Endothelial cell of umbilical vein (primary cell): ENCODE measurements at regions not wholly inside any gene's neighbourhood (a gene's known extent, or its start where the extent isn't known, plus 50 kb on each side); places are given as distances from the start of the nearest gene placed in this dataset.

Experiments
- BruUV-seq: library from RNA; stranded (reverse); fragments of 400-500 nt; replicated peaks from 2 replicates; lab custom pipeline; 2021; lab: Mats Ljungman, UMichigan
- CTCF ChIA-PET: fragments of 300-600, 350-600 bp; sonication (Branson Sonifier 250); formaldehyde crosslinking; loops from one replicate; lab custom pipeline; 2021; ENCODE audit warnings: antibody characterized with exemption, inconsistent platforms; lab: Charles Lee
- POLR2A ChIA-PET: fragments of 300-600, 350-600 bp; sonication (Branson Sonifier 250); formaldehyde crosslinking; loops from one replicate; lab custom pipeline; 2021; ENCODE audit warnings: antibody characterized with exemption, inconsistent platforms; lab: Charles Lee
- DNase-seq: peaks from one replicate; pipeline ENCODE4 v3.0.0-alpha.2; 2011; ENCODE audit warnings: low read depth, low spot score
- FAIRE-seq: peaks from 2 replicates; lab custom pipeline; 2011; peaks lifted over from hg19 to GRCh38; lab: Jason Lieb, UNC
- H2AFZ ChIP-seq: 2 replicates; pipeline ENCODE4 v1.6.0; 2012; ENCODE audit warnings: low read depth, low read length, control low read depth, inconsistent platforms
- H3K27ac ChIP-seq: 2 replicates; pipeline ENCODE4 v1.5.1; 2011; ENCODE audit warnings: low read depth, mild to moderate bottlenecking, control low read depth, low read length, moderate library complexity; ENCODE audit not compliant: insufficient read depth
- H3K27me3 ChIP-seq, 2 experiments: 2 replicates each; pipeline versions ENCODE4 v1.6.0 to v1.6.1; 2011; ENCODE audit warnings: low read length in 2 of 2, mixed read lengths in 1 of 2; ENCODE audit not compliant: control insufficient read depth in 2 of 2, insufficient read depth in 2 of 2
- H3K36me3 ChIP-seq, 2 experiments: 2 replicates in 1 of 2; 3 replicates in 1 of 2; pipeline ENCODE4 v1.5.1; 2011; ENCODE audit warnings: low read length in 2 of 2, mild to moderate bottlenecking in 1 of 2, moderate library complexity in 1 of 2; ENCODE audit not compliant: control insufficient read depth in 2 of 2, insufficient read depth in 2 of 2; ENCODE audit errors: extremely low read depth in 1 of 2
- H3K4me1 ChIP-seq: 3 replicates; pipeline ENCODE4 v1.5.1; 2011; ENCODE audit warnings: mild to moderate bottlenecking, low read length; ENCODE audit not compliant: control insufficient read depth, insufficient read depth; ENCODE audit errors: extremely low read depth
- H3K4me2 ChIP-seq: 2 replicates; pipeline ENCODE4 v1.6.1; 2011; ENCODE audit warnings: low read length, control low read depth, mixed read lengths; ENCODE audit not compliant: insufficient read depth
- H3K4me3 ChIP-seq, 3 experiments: fragments of 200-600 bp in 1 of 3; sonication (generic), shearing (Covaris generic) in 1 of 3; replicated peaks in 1 of 3; 2 replicates each; pipeline ENCODE4 v1.5.1; 2011 to 2016; ENCODE audit warnings: control low read depth in 3 of 3, low read length in 3 of 3, mild to moderate bottlenecking in 2 of 3, inconsistent platforms in 1 of 3, low read depth in 1 of 3, moderate library complexity in 1 of 3; ENCODE audit not compliant: insufficient read depth in 1 of 3
- H3K79me2 ChIP-seq: 2 replicates; pipeline ENCODE4 v1.6.0; 2012; ENCODE audit warnings: low read length, inconsistent platforms; ENCODE audit not compliant: control insufficient read depth, insufficient read depth
- H3K9ac ChIP-seq: replicated peaks from 2 replicates; pipeline ENCODE3; 2011; ENCODE audit warnings: low read length, control low read depth; ENCODE audit not compliant: insufficient read depth; ENCODE audit errors: extremely low read depth
- H3K9me1 ChIP-seq: replicated peaks from 3 replicates; pipeline ENCODE4 v1.6.0; 2011; ENCODE audit warnings: mild to moderate bottlenecking, low read length; ENCODE audit not compliant: control insufficient read depth, insufficient read depth; ENCODE audit errors: extremely low read depth
- H3K9me3 ChIP-seq: replicated peaks from 2 replicates; pipeline ENCODE4 v1.5.1; 2012; ENCODE audit warnings: low read length, inconsistent platforms; ENCODE audit not compliant: control insufficient read depth, insufficient read depth
- H4K20me1 ChIP-seq: replicated peaks from 2 replicates; pipeline ENCODE3; 2011; ENCODE audit warnings: mild to moderate bottlenecking, low read length; ENCODE audit not compliant: control insufficient read depth, insufficient read depth; ENCODE audit errors: extremely low read depth
- CTCF ChIP-seq, 2 donors: IDR thresholded peaks; 1 replicate in 1 of 2; 2 replicates in 1 of 2; pipeline ENCODE4 v1.5.1; 2011; ENCODE audit warnings: low read length in 2 of 2, mild to moderate bottlenecking in 2 of 2, moderate library complexity in 2 of 2, control low read depth in 1 of 2, inconsistent platforms in 1 of 2, low read depth in 1 of 2; ENCODE audit not compliant: insufficient read depth in 1 of 2; ENCODE audit errors: extremely low read depth in 1 of 2
- EZH2 ChIP-seq: IDR thresholded peaks from 2 replicates; pipeline ENCODE4 v1.6.1; 2012; ENCODE audit warnings: borderline replicate concordance, low read depth, mild to moderate bottlenecking, moderate library complexity, low read length, inconsistent platforms; ENCODE audit not compliant: severe bottlenecking
- FOS ChIP-seq: IDR thresholded peaks from 2 replicates; pipeline ENCODE4 v1.6.1; 2011; ENCODE audit warnings: mild to moderate bottlenecking, low read length, moderate library complexity, borderline replicate concordance; ENCODE audit not compliant: insufficient read depth
- GATA2 ChIP-seq: IDR thresholded peaks from 2 replicates; pipeline ENCODE4 v1.7.0; 2011; ENCODE audit warnings: low read depth, mild to moderate bottlenecking, moderate library complexity, mixed read lengths, low read length; ENCODE audit not compliant: insufficient read length, insufficient read depth
- JUN ChIP-seq: IDR thresholded peaks from 2 replicates; pipeline ENCODE4 v1.6.1; 2011; ENCODE audit warnings: borderline replicate concordance, low read depth; ENCODE audit not compliant: insufficient read length, insufficient read depth
- MAX ChIP-seq: IDR thresholded peaks from 2 replicates; pipeline ENCODE4 v1.6.1; 2011; ENCODE audit not compliant: insufficient read depth, insufficient read length
- MYC ChIP-seq: IDR thresholded peaks from one replicate; pipeline ENCODE4 v1.6.1; 2011; ENCODE audit warnings: mild to moderate bottlenecking, low read depth, low read length
- POLR2A ChIP-seq: IDR thresholded peaks from 2 replicates; pipeline ENCODE4 v1.6.1; 2012; ENCODE audit warnings: low read depth, mild to moderate bottlenecking, control low read depth, low read length
- POLR2AphosphoS5 ChIP-seq: IDR thresholded peaks from 2 replicates; pipeline ENCODE4 v1.6.1; 2012; ENCODE audit warnings: low read depth, mild to moderate bottlenecking, control low read depth, low read length, moderate library complexity; ENCODE audit not compliant: insufficient read depth
- dilution Hi-C: fragments of 300-500 bp; cut with MboI; formaldehyde crosslinking; loops from one replicate; pipeline ENCODE4 v1.15.0; 2019; ENCODE audit warnings: low sequenced_read_pairs; ENCODE audit not compliant: extremely low pct_ligation_motif_present
- intact Hi-C: fragments of 100-400 bp; cut with micrococcal nuclease; formaldehyde crosslinking; loops from one replicate; pipeline ENCODE4 v1.10.0; 2022

- H3K4me2 ChIP-seq = no peak overlapping the region
- TF ChIP-seq EZH2 (no peak), POLR2AphosphoS5 (no peak), GATA2 (no peak)
- ChIA-PET POLR2A (no interaction called here), CTCF (no interaction called here)
- no peaks in the 10 kb centered on the region for H3K27me3 ChIP-seq
- H4K20me1 ChIP-seq = no peaks in the 10 kb centered on the region
- H2AFZ ChIP-seq = no peak overlapping the region
- no peaks in the 10 kb centered on the region for H3K36me3 ChIP-seq
- DNase-seq (no peak), FAIRE-seq (no peak)
- intact Hi-C loops (no loop called here), dilution Hi-C loops (no loop called here)
- no peak overlapping the region for H3K9ac ChIP-seq
- H3K4me1 ChIP-seq = no peaks in the 10 kb centered on the region
- H3K9me3 ChIP-seq = peaks cover 4% of the 10 kb centered on the region
- no peaks in the 10 kb centered on the region for H3K9me1 ChIP-seq
- H3K79me2 ChIP-seq = no peaks in the 10 kb centered on the region
- H3K27ac ChIP-seq = no peak overlapping the region
- no TSS peak for BruUV-seq
- H3K4me3 ChIP-seq = no peak overlapping the region
Observed at GRCh38 chr4:182074810-182075209, 168.4 kb upstream of the TENM3 start.

GRCh38 chr4:182082910-182083309, 160.3 kb upstream of the TENM3 start:
- CTCF ChIA-PET = no interaction called here
- no peaks in the 10 kb centered on the region for H3K36me3 ChIP-seq
- intact Hi-C loops = no loop called here

More at GRCh38 chr4:182082910-182083309, 160.3 kb upstream of the TENM3 start:
- H3K9ac ChIP-seq = no peak overlapping the region
- FAIRE-seq = no peak
- H3K9me1 ChIP-seq = no peaks in the 10 kb centered on the region
- no peaks in the 10 kb centered on the region for H3K27me3 ChIP-seq
- dilution Hi-C loops = no loop called here
- POLR2A ChIA-PET = no interaction called here
- H2AFZ ChIP-seq = no peak overlapping the region
- H3K4me3 ChIP-seq = no peak overlapping the region
- H3K27ac ChIP-seq = no peak overlapping the region
- H3K4me2 ChIP-seq = no peak overlapping the region
- H3K9me3 ChIP-seq = peaks cover 2% of the 10 kb centered on the region
- H4K20me1 ChIP-seq = no peaks in the 10 kb centered on the region
- H3K79me2 ChIP-seq = no peaks in the 10 kb centered on the region
- no peak for TF ChIP-seq GATA2
- no peak for TF ChIP-seq MAX
- TF ChIP-seq EZH2 = no peak
- no peak for TF ChIP-seq POLR2AphosphoS5
- TF ChIP-seq CTCF (IDR thresholded peaks at IDR 0.05; ENCODE audit: extremely low read depth in 1 of 2, insufficient read depth in 1 of 2, low read depth in 1 of 2, low read length in 2 of 2) = no peak
- TF ChIP-seq FOS = no peak
- TF ChIP-seq MYC = no peak
- TF ChIP-seq POLR2A = no peak
- TF ChIP-seq JUN = no peak
- no peak for DNase-seq
- H3K4me1 ChIP-seq = no peaks in the 10 kb centered on the region
- BruUV-seq = no TSS peak
